Left renal cortex interstitium (tissue), 4 donors: ENCODE measurements at regions not wholly inside any gene's neighbourhood (a gene's known extent, or its start where the extent isn't known, plus 50 kb on each side); places are given as distances from the start of the nearest gene placed in this dataset.
"Not testable (repeated sequence)": the region's sequence is repeated elsewhere in the genome, so short reads cannot be mapped to it uniquely, and the experiment has no call there.

Source experiments
- DNase-seq, 4 donors: peaks; one replicate each; pipeline ENCODE4 v3.0.0-alpha.2; 2013; ENCODE audit warnings: low read depth in 4 of 4, low spot score in 2 of 4, missing footprints in 1 of 4

- not testable (repeated sequence) for DNase-seq
Measured at GRCh38 chr19:30265918-30266317, 106.3 kb upstream of the ZNF536 start.

- DNase-seq: no peak
Measured at GRCh38 chr19:30266687-30267086, 105.5 kb upstream of the ZNF536 start.

- no peak for DNase-seq
Measured at GRCh38 chr19:30267332-30267731, 104.9 kb upstream of the ZNF536 start.

GRCh38 chr19:30268601-30269000 lies 103.6 kb upstream of the ZNF536 start:
- no peak for DNase-seq

GRCh38 chr19:30269638-30270037 lies 102.5 kb upstream of the ZNF536 start:
- DNase-seq: no peak

- DNase-seq: no peak
Measured at GRCh38 chr19:30271816-30272215, 100.4 kb upstream of the ZNF536 start.

- no peak for DNase-seq
Measured at GRCh38 chr19:30272554-30272953, 99.6 kb upstream of the ZNF536 start.

- DNase-seq: no peak
Measured at GRCh38 chr19:30273184-30273583, 99.0 kb upstream of the ZNF536 start.

- DNase-seq: no peak
Measured at GRCh38 chr19:30274987-30275386, 97.2 kb upstream of the ZNF536 start.

GRCh38 chr19:30276011-30276882 lies 95.9 kb upstream of the ZNF536 start:
- DNase-seq: no peak

GRCh38 chr19:30276883-30277280 lies 95.3 kb upstream of the ZNF536 start:
- DNase-seq: no peak

GRCh38 chr19:30277941-30278881 lies 94.0 kb upstream of the ZNF536 start:
- no peak for DNase-seq

GRCh38 chr19:30278882-30279254 lies 93.3 kb upstream of the ZNF536 start:
- DNase-seq: no peak

- no peak for DNase-seq
Measured at GRCh38 chr19:30280018-30280417, 92.2 kb upstream of the ZNF536 start.

GRCh38 chr19:30281906-30282305 lies 90.3 kb upstream of the ZNF536 start:
- no peak for DNase-seq

GRCh38 chr19:30283556-30283955 lies 88.6 kb upstream of the ZNF536 start:
- DNase-seq: no peak

- DNase-seq: no peak
Measured at GRCh38 chr19:30284209-30284608, 88.0 kb upstream of the ZNF536 start.

- no peak for DNase-seq
Measured at GRCh38 chr19:30284885-30285284, 87.3 kb upstream of the ZNF536 start.

GRCh38 chr19:30286378-30286777 lies 85.8 kb upstream of the ZNF536 start:
- no peak for DNase-seq

GRCh38 chr19:30287259-30287658 lies 84.9 kb upstream of the ZNF536 start:
- no peak for DNase-seq

GRCh38 chr19:30287973-30288372 lies 84.2 kb upstream of the ZNF536 start:
- DNase-seq: no peak

- no peak for DNase-seq
Measured at GRCh38 chr19:30288911-30289310, 83.3 kb upstream of the ZNF536 start.
